ENCODE measurements at regions not wholly inside any gene's neighbourhood (a gene's known extent, or its start where the extent isn't known, plus 50 kb on each side); places are given as distances from the start of the nearest gene placed in this dataset.

DNA sequence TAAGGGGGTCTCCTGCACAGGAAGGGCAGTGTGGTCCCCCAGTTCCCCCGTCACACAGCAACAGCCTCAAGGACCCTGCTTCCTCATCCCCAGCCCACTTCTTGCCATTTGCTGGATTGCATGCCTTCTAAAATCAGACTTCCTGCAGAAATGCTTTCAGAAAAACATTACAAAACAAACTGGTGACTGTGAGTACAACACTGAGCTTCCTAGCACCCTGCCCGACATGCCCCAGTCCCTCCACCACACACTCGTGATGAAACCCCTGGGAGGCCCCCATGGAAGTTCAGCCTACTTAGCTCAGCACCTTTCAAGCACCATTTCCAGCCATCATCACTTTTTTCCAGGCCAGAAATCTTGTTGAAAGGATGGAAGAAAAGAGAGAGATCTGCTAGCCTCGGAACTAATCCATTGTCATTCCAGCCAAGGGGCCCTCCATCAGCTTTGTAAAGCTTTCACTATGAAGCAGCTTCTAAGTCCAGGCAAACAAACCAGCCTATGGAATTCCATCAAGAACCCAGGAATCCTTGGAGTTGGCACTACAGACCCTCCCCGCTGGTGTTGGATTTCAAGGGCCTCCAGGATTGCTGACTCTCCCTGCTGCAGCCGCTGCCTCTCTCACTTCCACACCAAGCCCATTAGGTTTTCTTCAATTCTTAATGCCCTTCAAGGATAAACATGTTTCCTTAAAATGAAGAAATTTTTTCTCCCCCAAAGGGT lies 114.6 kb downstream of the C5orf15 start:
- TF ChIP-seq FOS (IDR thresholded peaks at IDR 0.05; ENCODE audit: borderline replicate concordance, extremely low read depth, insufficient read length) (no peak), SIN3A (IDR thresholded peaks at IDR 0.05; ENCODE audit: low read depth, low read length) (no peak), POLR2A (IDR thresholded peaks at IDR 0.05; ENCODE audit: low read depth, low read length) (no peak), NFIC (IDR thresholded peaks at IDR 0.05; ENCODE audit: low read depth, low read length) (no peak), EP300 (IDR thresholded peaks at IDR 0.05; ENCODE audit: borderline replicate concordance in 1 of 2, control insufficient read depth in 1 of 2, low read depth in 2 of 2, low read length in 2 of 2) (no peak), ESRRA (IDR thresholded peaks at IDR 0.05; ENCODE audit: low read length) (no peak), CREB1 (IDR thresholded peaks at IDR 0.05; ENCODE audit: low read depth) (no peak), SREBF2 (IDR thresholded peaks at IDR 0.05; ENCODE audit: low read length) (no peak), POLR2AphosphoS5 (IDR thresholded peaks at IDR 0.05; ENCODE audit: low read length) (no peak)
- TF ChIP-seq, protein P1, sequence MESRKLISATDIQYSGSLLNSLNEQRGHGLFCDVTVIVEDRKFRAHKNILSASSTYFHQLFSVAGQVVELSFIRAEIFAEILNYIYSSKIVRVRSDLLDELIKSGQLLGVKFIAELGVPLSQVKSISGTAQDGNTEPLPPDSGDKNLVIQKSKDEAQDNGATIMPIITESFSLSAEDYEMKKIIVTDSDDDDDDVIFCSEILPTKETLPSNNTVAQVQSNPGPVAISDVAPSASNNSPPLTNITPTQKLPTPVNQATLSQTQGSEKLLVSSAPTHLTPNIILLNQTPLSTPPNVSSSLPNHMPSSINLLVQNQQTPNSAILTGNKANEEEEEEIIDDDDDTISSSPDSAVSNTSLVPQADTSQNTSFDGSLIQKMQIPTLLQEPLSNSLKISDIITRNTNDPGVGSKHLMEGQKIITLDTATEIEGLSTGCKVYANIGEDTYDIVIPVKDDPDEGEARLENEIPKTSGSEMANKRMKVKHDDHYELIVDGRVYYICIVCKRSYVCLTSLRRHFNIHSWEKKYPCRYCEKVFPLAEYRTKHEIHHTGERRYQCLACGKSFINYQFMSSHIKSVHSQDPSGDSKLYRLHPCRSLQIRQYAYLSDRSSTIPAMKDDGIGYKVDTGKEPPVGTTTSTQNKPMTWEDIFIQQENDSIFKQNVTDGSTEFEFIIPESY (IDR thresholded peaks at IDR 0.05), result no peak
- TF ChIP-seq, protein P2, sequence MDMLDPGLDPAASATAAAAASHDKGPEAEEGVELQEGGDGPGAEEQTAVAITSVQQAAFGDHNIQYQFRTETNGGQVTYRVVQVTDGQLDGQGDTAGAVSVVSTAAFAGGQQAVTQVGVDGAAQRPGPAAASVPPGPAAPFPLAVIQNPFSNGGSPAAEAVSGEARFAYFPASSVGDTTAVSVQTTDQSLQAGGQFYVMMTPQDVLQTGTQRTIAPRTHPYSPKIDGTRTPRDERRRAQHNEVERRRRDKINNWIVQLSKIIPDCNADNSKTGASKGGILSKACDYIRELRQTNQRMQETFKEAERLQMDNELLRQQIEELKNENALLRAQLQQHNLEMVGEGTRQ (IDR thresholded peaks at IDR 0.05; ENCODE audit: borderline replicate concordance, low read depth, low read length), result no peak
- TF ChIP-seq, protein P3, sequence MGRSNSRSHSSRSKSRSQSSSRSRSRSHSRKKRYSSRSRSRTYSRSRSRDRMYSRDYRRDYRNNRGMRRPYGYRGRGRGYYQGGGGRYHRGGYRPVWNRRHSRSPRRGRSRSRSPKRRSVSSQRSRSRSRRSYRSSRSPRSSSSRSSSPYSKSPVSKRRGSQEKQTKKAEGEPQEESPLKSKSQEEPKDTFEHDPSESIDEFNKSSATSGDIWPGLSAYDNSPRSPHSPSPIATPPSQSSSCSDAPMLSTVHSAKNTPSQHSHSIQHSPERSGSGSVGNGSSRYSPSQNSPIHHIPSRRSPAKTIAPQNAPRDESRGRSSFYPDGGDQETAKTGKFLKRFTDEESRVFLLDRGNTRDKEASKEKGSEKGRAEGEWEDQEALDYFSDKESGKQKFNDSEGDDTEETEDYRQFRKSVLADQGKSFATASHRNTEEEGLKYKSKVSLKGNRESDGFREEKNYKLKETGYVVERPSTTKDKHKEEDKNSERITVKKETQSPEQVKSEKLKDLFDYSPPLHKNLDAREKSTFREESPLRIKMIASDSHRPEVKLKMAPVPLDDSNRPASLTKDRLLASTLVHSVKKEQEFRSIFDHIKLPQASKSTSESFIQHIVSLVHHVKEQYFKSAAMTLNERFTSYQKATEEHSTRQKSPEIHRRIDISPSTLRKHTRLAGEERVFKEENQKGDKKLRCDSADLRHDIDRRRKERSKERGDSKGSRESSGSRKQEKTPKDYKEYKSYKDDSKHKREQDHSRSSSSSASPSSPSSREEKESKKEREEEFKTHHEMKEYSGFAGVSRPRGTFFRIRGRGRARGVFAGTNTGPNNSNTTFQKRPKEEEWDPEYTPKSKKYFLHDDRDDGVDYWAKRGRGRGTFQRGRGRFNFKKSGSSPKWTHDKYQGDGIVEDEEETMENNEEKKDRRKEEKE (IDR thresholded peaks at IDR 0.05), result no peak
- TF ChIP-seq, protein P4, sequence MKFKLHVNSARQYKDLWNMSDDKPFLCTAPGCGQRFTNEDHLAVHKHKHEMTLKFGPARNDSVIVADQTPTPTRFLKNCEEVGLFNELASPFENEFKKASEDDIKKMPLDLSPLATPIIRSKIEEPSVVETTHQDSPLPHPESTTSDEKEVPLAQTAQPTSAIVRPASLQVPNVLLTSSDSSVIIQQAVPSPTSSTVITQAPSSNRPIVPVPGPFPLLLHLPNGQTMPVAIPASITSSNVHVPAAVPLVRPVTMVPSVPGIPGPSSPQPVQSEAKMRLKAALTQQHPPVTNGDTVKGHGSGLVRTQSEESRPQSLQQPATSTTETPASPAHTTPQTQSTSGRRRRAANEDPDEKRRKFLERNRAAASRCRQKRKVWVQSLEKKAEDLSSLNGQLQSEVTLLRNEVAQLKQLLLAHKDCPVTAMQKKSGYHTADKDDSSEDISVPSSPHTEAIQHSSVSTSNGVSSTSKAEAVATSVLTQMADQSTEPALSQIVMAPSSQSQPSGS (IDR thresholded peaks at IDR 0.05; ENCODE audit: low read length), result no peak
- TF ChIP-seq, protein P5, sequence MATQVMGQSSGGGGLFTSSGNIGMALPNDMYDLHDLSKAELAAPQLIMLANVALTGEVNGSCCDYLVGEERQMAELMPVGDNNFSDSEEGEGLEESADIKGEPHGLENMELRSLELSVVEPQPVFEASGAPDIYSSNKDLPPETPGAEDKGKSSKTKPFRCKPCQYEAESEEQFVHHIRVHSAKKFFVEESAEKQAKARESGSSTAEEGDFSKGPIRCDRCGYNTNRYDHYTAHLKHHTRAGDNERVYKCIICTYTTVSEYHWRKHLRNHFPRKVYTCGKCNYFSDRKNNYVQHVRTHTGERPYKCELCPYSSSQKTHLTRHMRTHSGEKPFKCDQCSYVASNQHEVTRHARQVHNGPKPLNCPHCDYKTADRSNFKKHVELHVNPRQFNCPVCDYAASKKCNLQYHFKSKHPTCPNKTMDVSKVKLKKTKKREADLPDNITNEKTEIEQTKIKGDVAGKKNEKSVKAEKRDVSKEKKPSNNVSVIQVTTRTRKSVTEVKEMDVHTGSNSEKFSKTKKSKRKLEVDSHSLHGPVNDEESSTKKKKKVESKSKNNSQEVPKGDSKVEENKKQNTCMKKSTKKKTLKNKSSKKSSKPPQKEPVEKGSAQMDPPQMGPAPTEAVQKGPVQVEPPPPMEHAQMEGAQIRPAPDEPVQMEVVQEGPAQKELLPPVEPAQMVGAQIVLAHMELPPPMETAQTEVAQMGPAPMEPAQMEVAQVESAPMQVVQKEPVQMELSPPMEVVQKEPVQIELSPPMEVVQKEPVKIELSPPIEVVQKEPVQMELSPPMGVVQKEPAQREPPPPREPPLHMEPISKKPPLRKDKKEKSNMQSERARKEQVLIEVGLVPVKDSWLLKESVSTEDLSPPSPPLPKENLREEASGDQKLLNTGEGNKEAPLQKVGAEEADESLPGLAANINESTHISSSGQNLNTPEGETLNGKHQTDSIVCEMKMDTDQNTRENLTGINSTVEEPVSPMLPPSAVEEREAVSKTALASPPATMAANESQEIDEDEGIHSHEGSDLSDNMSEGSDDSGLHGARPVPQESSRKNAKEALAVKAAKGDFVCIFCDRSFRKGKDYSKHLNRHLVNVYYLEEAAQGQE (IDR thresholded peaks at IDR 0.05; ENCODE audit: low read depth, low read length), result no peak
